ENCODE measurements at regions not wholly inside any gene's neighbourhood (a gene's known extent, or its start where the extent isn't known, plus 50 kb on each side); places are given as distances from the start of the nearest gene placed in this dataset.

GRCh38 chr10:107859065-107859464, 694.6 kb upstream of the SORCS1 start:
- no peak for DNase-seq
- H3K9me3 ChIP-seq (ENCODE audit: control insufficient read depth, insufficient read depth, low read length): 0 out of 2 replicates have a peak, but pooled peaks cover 3% of the 10 kb centered on the region
- H3K36me3 ChIP-seq (ENCODE audit: control insufficient read depth, insufficient read depth, low read length): no peaks in the 10 kb centered on the region
- H4K5ac ChIP-seq (ENCODE audit: low read depth, low read length): no peak overlapping the region
- no peak for ATAC-seq (ENCODE audit: low read depth)
- H2AK5ac ChIP-seq (ENCODE audit: low read depth, low read length): no peak overlapping the region
- no peak overlapping the region for H3K4me2 ChIP-seq (ENCODE audit: low read depth, low read length)
- POLR2A ChIA-PET (ENCODE audit: unreplicated experiment): no interaction called here
- no peak overlapping the region for H3K4ac ChIP-seq (ENCODE audit: low read depth, low read length)
- H2AK9ac ChIP-seq (replicated peaks; ENCODE audit: low read depth, low read length, poor library complexity): no peak overlapping the region
- H2BK20ac ChIP-seq (ENCODE audit: low read depth, low read length): no peak overlapping the region
- H2BK5ac ChIP-seq (ENCODE audit: low read depth, low read length, poor library complexity, severe bottlenecking): no peak overlapping the region
- H3K27ac ChIP-seq (ENCODE audit: insufficient read depth, low read length): no peak overlapping the region
- no peaks in the 10 kb centered on the region for H3K9me1 ChIP-seq (ENCODE audit: insufficient read depth, low read length)
- CTCF ChIA-PET: no interaction called here
- H3K18ac ChIP-seq (ENCODE audit: low read depth, low read length): no peak overlapping the region
- intact Hi-C loops (cut with micrococcal nuclease) (no loop called here), dilution Hi-C loops (cut with HindIII; ENCODE audit: low sequenced_read_pairs, unreplicated experiment) (no loop called here), in situ Hi-C loops (cut with MboI; ENCODE audit: low sequenced_read_pairs) (no loop called here)
- no CpG with 5 or more reads among the region's 5 CpGs for WGBS, 2 experiments (ENCODE audit: extremely low coverage in 2 of 2, insufficient read length in 1 of 2)
- no peaks in the 10 kb centered on the region for H4K20me1 ChIP-seq (ENCODE audit: insufficient read depth, low read length)
- no TSS peak for BruUV-seq (replicated peaks)
- no peak overlapping the region for H4K91ac ChIP-seq (ENCODE audit: insufficient read depth, low read depth, low read length)
- H3K79me1 ChIP-seq (ENCODE audit: low read depth in 1 of 2, low read length in 2 of 2): no peaks in the 10 kb centered on the region
- H2BK120ac ChIP-seq (ENCODE audit: low read depth, low read length): no peak overlapping the region
- H3K4me3 ChIP-seq (ENCODE audit: insufficient read depth, low read depth, low read length): no peak overlapping the region
- H3K4me1 ChIP-seq (ENCODE audit: control insufficient read depth, insufficient read depth, low read length): no peaks in the 10 kb centered on the region
- no peak overlapping the region for H3K9ac ChIP-seq (ENCODE audit: low read depth, low read length)
- H3K23ac ChIP-seq (ENCODE audit: low read depth, low read length): no peak overlapping the region
- no peaks in the 10 kb centered on the region for H3K27me3 ChIP-seq (ENCODE audit: control insufficient read depth, insufficient read depth, low read length)
- H3K56ac ChIP-seq (ENCODE audit: extremely low read depth, insufficient read depth, low read length): no peak overlapping the region
- no peak overlapping the region for H2BK15ac ChIP-seq (ENCODE audit: low read depth, low read length)
- no peak overlapping the region for H4K8ac ChIP-seq (ENCODE audit: low read depth in 2 of 2, low read length in 2 of 2)
- H3K14ac ChIP-seq (replicated peaks; ENCODE audit: low read depth, low read length): no peak overlapping the region
- no peak overlapping the region for H2AFZ ChIP-seq (replicated peaks; ENCODE audit: low read length, poor library complexity)
- TF ChIP-seq, protein P1, sequence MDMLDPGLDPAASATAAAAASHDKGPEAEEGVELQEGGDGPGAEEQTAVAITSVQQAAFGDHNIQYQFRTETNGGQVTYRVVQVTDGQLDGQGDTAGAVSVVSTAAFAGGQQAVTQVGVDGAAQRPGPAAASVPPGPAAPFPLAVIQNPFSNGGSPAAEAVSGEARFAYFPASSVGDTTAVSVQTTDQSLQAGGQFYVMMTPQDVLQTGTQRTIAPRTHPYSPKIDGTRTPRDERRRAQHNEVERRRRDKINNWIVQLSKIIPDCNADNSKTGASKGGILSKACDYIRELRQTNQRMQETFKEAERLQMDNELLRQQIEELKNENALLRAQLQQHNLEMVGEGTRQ (IDR thresholded peaks at IDR 0.05; ENCODE audit: low read depth, low read length): no peak

All from IMR-90 (cell line).